Ishikawa (cell line): ENCODE measurements at regions not wholly inside any gene's neighbourhood (a gene's known extent, or its start where the extent isn't known, plus 50 kb on each side); places are given as distances from the start of the nearest gene placed in this dataset.

Source experiments
- CEBPB ChIP-seq: IDR thresholded peaks from 2 replicates; pipeline ENCODE4 v1.6.1; 2012
- CREB1 ChIP-seq: IDR thresholded peaks from 2 replicates; pipeline ENCODE4 v1.6.1; 2012; ENCODE audit warnings: low read depth
- EGR1 ChIP-seq: IDR thresholded peaks from 2 replicates; pipeline ENCODE4 v1.6.1; 2012
- EP300 ChIP-seq: IDR thresholded peaks from 2 replicates; pipeline ENCODE4 v1.6.1; 2012; ENCODE audit warnings: borderline replicate concordance
- FOXM1 ChIP-seq: IDR thresholded peaks from 2 replicates; pipeline ENCODE4 v1.6.1; 2012; ENCODE audit warnings: low read depth, borderline replicate concordance
- NFIC ChIP-seq: IDR thresholded peaks from 2 replicates; pipeline ENCODE4 v1.6.1; 2012
- RAD21 ChIP-seq: IDR thresholded peaks from 2 replicates; pipeline ENCODE4 v1.6.1; 2012; ENCODE audit warnings: low read depth
- TCF12 ChIP-seq: IDR thresholded peaks from 2 replicates; pipeline ENCODE4 v1.6.1; 2012; ENCODE audit warnings: low read depth
- TEAD4 ChIP-seq: IDR thresholded peaks from 2 replicates; pipeline ENCODE4 v1.6.1; 2012
- YY1 ChIP-seq: IDR thresholded peaks from 2 replicates; pipeline ENCODE4 v1.6.1; 2012; ENCODE audit warnings: low read depth
- TF ChIP-seq, protein P1 (sequence below): IDR thresholded peaks from 2 replicates; pipeline ENCODE4 v1.6.1; 2012; ENCODE audit warnings: low read depth, mild to moderate bottlenecking
- TF ChIP-seq, protein P2 (sequence below): IDR thresholded peaks from 2 replicates; pipeline ENCODE4 v1.6.1; 2012
- TF ChIP-seq, protein P3 (sequence below): IDR thresholded peaks from 2 replicates; pipeline ENCODE4 v1.6.1; 2012

DNA sequence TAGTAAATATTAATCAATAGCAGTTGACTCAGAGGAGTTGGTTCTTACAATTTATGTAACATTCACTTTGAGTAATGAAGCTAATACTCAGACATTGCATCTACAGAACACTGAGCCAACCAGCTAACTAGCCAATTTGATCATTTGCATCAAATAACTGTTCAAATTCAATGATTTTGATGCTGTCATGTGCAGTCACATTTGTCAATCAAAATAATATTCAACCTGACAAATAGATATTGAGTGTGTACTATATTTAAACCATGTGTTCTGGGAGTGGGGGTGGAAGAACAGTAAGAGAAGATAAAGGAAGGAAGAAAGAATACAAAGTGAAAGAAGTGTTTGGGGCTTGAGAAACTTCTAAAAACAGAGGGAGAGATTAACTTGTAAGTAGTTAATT lies 277.2 kb upstream of the ARHGEF26 start:
- TF ChIP-seq, protein P1, sequence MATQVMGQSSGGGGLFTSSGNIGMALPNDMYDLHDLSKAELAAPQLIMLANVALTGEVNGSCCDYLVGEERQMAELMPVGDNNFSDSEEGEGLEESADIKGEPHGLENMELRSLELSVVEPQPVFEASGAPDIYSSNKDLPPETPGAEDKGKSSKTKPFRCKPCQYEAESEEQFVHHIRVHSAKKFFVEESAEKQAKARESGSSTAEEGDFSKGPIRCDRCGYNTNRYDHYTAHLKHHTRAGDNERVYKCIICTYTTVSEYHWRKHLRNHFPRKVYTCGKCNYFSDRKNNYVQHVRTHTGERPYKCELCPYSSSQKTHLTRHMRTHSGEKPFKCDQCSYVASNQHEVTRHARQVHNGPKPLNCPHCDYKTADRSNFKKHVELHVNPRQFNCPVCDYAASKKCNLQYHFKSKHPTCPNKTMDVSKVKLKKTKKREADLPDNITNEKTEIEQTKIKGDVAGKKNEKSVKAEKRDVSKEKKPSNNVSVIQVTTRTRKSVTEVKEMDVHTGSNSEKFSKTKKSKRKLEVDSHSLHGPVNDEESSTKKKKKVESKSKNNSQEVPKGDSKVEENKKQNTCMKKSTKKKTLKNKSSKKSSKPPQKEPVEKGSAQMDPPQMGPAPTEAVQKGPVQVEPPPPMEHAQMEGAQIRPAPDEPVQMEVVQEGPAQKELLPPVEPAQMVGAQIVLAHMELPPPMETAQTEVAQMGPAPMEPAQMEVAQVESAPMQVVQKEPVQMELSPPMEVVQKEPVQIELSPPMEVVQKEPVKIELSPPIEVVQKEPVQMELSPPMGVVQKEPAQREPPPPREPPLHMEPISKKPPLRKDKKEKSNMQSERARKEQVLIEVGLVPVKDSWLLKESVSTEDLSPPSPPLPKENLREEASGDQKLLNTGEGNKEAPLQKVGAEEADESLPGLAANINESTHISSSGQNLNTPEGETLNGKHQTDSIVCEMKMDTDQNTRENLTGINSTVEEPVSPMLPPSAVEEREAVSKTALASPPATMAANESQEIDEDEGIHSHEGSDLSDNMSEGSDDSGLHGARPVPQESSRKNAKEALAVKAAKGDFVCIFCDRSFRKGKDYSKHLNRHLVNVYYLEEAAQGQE: no peak
- TF ChIP-seq RAD21 (no peak), EP300 (no peak), FOXM1 (no peak), TEAD4 (no peak), CEBPB (no peak), EGR1 (no peak), NFIC (no peak), TCF12 (no peak), CREB1 (no peak), YY1 (no peak)
- TF ChIP-seq, protein P2, sequence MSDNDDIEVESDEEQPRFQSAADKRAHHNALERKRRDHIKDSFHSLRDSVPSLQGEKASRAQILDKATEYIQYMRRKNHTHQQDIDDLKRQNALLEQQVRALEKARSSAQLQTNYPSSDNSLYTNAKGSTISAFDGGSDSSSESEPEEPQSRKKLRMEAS: no peak
- TF ChIP-seq, protein P3, sequence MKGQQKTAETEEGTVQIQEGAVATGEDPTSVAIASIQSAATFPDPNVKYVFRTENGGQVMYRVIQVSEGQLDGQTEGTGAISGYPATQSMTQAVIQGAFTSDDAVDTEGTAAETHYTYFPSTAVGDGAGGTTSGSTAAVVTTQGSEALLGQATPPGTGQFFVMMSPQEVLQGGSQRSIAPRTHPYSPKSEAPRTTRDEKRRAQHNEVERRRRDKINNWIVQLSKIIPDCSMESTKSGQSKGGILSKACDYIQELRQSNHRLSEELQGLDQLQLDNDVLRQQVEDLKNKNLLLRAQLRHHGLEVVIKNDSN: no peak
